AG04450 (cell line): ENCODE measurements at regions not wholly inside any gene's neighbourhood (a gene's known extent, or its start where the extent isn't known, plus 50 kb on each side); places are given as distances from the start of the nearest gene placed in this dataset.

Source experiments
- CTCF ChIA-PET: fragments of 300-600, 350-600 bp; formaldehyde crosslinking; extraction: SDS; loops from one replicate; lab custom pipeline; 2022; ENCODE audit warnings: antibody characterized with exemption, inconsistent platforms; lab: Charles Lee
- POLR2A ChIA-PET: fragments of 350-600 bp; formaldehyde crosslinking; extraction: SDS; loops from one replicate; lab custom pipeline; 2021; ENCODE audit warnings: antibody characterized with exemption, inconsistent platforms; lab: Yijun Ruan, JAX
- DNase-seq: peaks from one replicate; pipeline ENCODE4 v3.0.0-alpha.2; 2011; ENCODE audit warnings: low read depth, low spot score
- H3K27ac ChIP-seq: one replicate; pipeline ENCODE4 v1.5.1; 2012; ENCODE audit warnings: low read depth, low read length, control low read depth
- H3K27me3 ChIP-seq: one replicate; pipeline ENCODE4 v1.6.0; 2012; ENCODE audit warnings: low read length; ENCODE audit not compliant: control insufficient read depth, insufficient read depth
- H3K4me3 ChIP-seq: 2 replicates; pipeline ENCODE4 v1.5.1; 2011; ENCODE audit warnings: mild to moderate bottlenecking, low read depth, low read length, control low read depth
- H3K9me3 ChIP-seq: 2 replicates; pipeline ENCODE4 v1.5.1; 2012; ENCODE audit warnings: low read length; ENCODE audit not compliant: control insufficient read depth, insufficient read depth
- CTCF ChIP-seq: IDR thresholded peaks from 2 replicates; pipeline ENCODE4 v1.5.1; 2011; ENCODE audit warnings: low read depth, low read length, control low read depth, inconsistent platforms

DNA sequence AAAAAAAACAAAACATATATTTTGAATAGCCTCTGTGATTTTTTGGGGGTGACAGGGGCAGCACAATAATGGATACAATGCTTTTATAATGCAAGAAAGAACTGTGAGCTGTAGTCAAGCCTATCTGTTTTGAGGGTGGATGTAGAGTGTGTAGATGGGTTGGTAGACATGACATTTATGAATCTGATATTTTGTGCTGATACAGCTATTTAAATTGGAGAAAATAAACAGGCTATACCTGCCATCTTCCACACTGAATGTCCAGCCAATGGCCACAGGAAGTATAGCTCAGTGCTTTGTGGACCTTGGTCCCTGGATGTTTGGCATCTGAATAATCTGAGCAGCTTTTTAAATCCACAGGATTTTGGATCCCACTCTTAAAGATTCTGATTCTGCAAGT lies 175.0 kb downstream of the NEDD1 start:
- no peak overlapping the region for H3K4me3 ChIP-seq
- no peak for TF ChIP-seq CTCF
- POLR2A ChIA-PET, result no interaction called here

GRCh38 chr12:97093187-97093683 lies 186.2 kb downstream of the NEDD1 start:
- no peak for DNase-seq
- ChIA-PET CTCF (no interaction called here), POLR2A (no interaction called here)
- H3K9me3 ChIP-seq, result no peaks in the 10 kb centered on the region
- H3K27me3 ChIP-seq, result no peaks in the 10 kb centered on the region
- no peak overlapping the region for H3K4me3 ChIP-seq
- TF ChIP-seq CTCF, result no peak
- no peak overlapping the region for H3K27ac ChIP-seq

More for the DNA sequence above, 175.0 kb downstream of the NEDD1 start:
- no peaks in the 10 kb centered on the region for H3K9me3 ChIP-seq
- H3K27ac ChIP-seq, result no peak overlapping the region
- CTCF ChIA-PET, result interaction anchor here (0.6 kb wide), 1 partner anchor 421 kb away, joined by 3 read pairs; no protein-coding TSS in a partner anchor
- no peaks in the 10 kb centered on the region for H3K27me3 ChIP-seq
- DNase-seq, result no peak

- ChIA-PET POLR2A (no interaction called here), CTCF (interaction anchor here (0.7 kb wide), 1 partner anchor 1957 kb away, joined by 3 read pairs; no protein-coding TSS in a partner anchor)
- H3K4me3 ChIP-seq, result no peak overlapping the region
- H3K27me3 ChIP-seq, result no peaks in the 10 kb centered on the region
- no peaks in the 10 kb centered on the region; the same call in 1 of the 2 replicates for H3K9me3 ChIP-seq
- no peak for DNase-seq
- TF ChIP-seq CTCF, result no peak
- H3K27ac ChIP-seq, result no peak overlapping the region
Observed at GRCh38 chr12:97097734-97098133, 190.7 kb downstream of the NEDD1 start.

GRCh38 chr12:97109441-97109840 lies 202.4 kb downstream of the NEDD1 start:
- DNase-seq, result no peak
- ChIA-PET CTCF (no interaction called here), POLR2A (no interaction called here)
- TF ChIP-seq CTCF, result no peak
- Histone ChIP-seq H3K9me3 (no peaks in the 10 kb centered on the region), H3K27me3 (no peaks in the 10 kb centered on the region), H3K4me3 (no peak overlapping the region), H3K27ac (no peak overlapping the region)

- H3K27me3 ChIP-seq, result no peaks in the 10 kb centered on the region
- POLR2A ChIA-PET, result no interaction called here
- no peak for DNase-seq
- no peak overlapping the region for H3K4me3 ChIP-seq
- H3K27ac ChIP-seq, result no peak overlapping the region
- CTCF ChIA-PET, result no interaction called here
- H3K9me3 ChIP-seq, result no peaks in the 10 kb centered on the region
- TF ChIP-seq CTCF, result no peak
Observed at GRCh38 chr12:97112136-97112535, 205.1 kb downstream of the NEDD1 start.
